ENCODE measurements at regions not wholly inside any gene's neighbourhood (a gene's known extent, or its start where the extent isn't known, plus 50 kb on each side); places are given as distances from the start of the nearest gene placed in this dataset.

GRCh38 chr17:14838567-14838966 is 426.6 kb downstream of the PMP22 start:
- DNase-seq (ENCODE audit: low read depth in 1 of 2, low spot score in 2 of 2) (no peak), FAIRE-seq (no peak)
- Histone ChIP-seq H4K91ac (replicated peaks; ENCODE audit: insufficient read length, low read length) (no peak overlapping the region), H3K27me3 (replicated peaks in 1 of 4; ENCODE audit: control insufficient read depth in 3 of 4, extremely low read depth in 1 of 4, insufficient read depth in 3 of 4, low read length in 3 of 4) (no peaks in the 10 kb centered on the region), H2BK15ac (ENCODE audit: low read length) (no peak overlapping the region), H3K79me2 (ENCODE audit: control insufficient read depth in 1 of 2, insufficient read depth in 2 of 2, low read length in 2 of 2) (no peaks in the 10 kb centered on the region), H2BK5ac (ENCODE audit: low read depth, low read length) (no peak overlapping the region), H2BK120ac (replicated peaks; ENCODE audit: low read depth, low read length) (no peak overlapping the region), H4K20me1 (replicated peaks in 1 of 2; ENCODE audit: control insufficient read depth in 1 of 2, insufficient read depth in 2 of 2, low read length in 2 of 2) (no peaks in the 10 kb centered on the region), H2BK20ac (ENCODE audit: low read length) (no peak overlapping the region), H4K8ac (ENCODE audit: extremely low read depth, insufficient read depth, low read length) (no peak overlapping the region), H4K5ac (ENCODE audit: insufficient read length, low read depth, low read length) (no peak overlapping the region), H2AK5ac (ENCODE audit: low read depth, low read length) (no peak overlapping the region), H3K4me1 (replicated peaks in 1 of 4; ENCODE audit: control insufficient read depth in 3 of 4, insufficient read depth in 4 of 4, low read length in 3 of 4) (no peaks in the 10 kb centered on the region), H3K4ac (replicated peaks; ENCODE audit: insufficient read length, low read depth, low read length) (no peak overlapping the region), H3K36me3 (ENCODE audit: control insufficient read depth in 2 of 4, insufficient read depth in 4 of 4, low read length in 3 of 4) (no peaks in the 10 kb centered on the region), H2BK12ac (ENCODE audit: low read depth, low read length) (no peak overlapping the region), H3K27ac (ENCODE audit: low read depth, low read length) (no peak overlapping the region), H3K23ac (ENCODE audit: insufficient read length) (no peak overlapping the region), H2AFZ (ENCODE audit: low read length) (no peak overlapping the region), H3K23me2 (ENCODE audit: low read depth, low read length) (no peaks in the 10 kb centered on the region), H3K14ac (ENCODE audit: insufficient read length) (no peak overlapping the region), H3K9ac (replicated peaks in 1 of 4; ENCODE audit: extremely low read depth in 1 of 4, low read depth in 3 of 4, low read length in 3 of 4) (no peak overlapping the region), H3K18ac (ENCODE audit: extremely low read depth, low read length) (no peak overlapping the region), H3K56ac (replicated peaks; ENCODE audit: insufficient read length, low read depth, low read length) (no peak overlapping the region), H3K79me1 (ENCODE audit: low read depth, low read length) (no peaks in the 10 kb centered on the region), H3K4me3 (ENCODE audit: extremely low read depth in 1 of 4, insufficient read depth in 2 of 4, low read depth in 3 of 4, low read length in 4 of 4) (no peak overlapping the region), H3K4me2 (ENCODE audit: insufficient read depth in 1 of 2, low read depth in 2 of 2, low read length in 2 of 2) (no peak overlapping the region), H3K9me3 (ENCODE audit: insufficient read depth in 2 of 2, low read depth in 1 of 2, low read length in 1 of 2) (0 out of 4 replicates have a peak, but pooled peaks cover 0 to 6% of the 10 kb centered on the region in 2 experiments)
- ChIA-PET CTCF (ENCODE audit: partially characterized antibody) (interaction anchor here (1.3 kb wide), 1 partner anchor 25 kb away, joined by 3 read pairs; no protein-coding TSS in a partner anchor), POLR2A (ENCODE audit: partially characterized antibody) (no interaction called here)
- 88% methylated on average over 1 of the region's 1 CpG; no CpG with 5 or more reads in 1 of the 2 experiments for WGBS, 2 experiments (ENCODE audit: extremely low coverage in 1 of 2, insufficient coverage in 1 of 2, insufficient read length in 1 of 2, insufficient replicate concordance in 2 of 2, low coverage in 1 of 2, low lambda C conversion rate in 2 of 2, missing lambda C conversion rate in 1 of 2)
- TF ChIP-seq TAF7 (optimal IDR thresholded peaks at IDR 0.05; ENCODE audit: borderline replicate concordance, low read depth, low read length) (no peak), SIN3A (conservative IDR thresholded peaks at IDR 0.05 in 1 of 2, IDR thresholded peaks at IDR 0.05 in 1 of 2; ENCODE audit: low read depth in 1 of 2, low read length in 2 of 2) (no peak), ATF2 (IDR thresholded peaks at IDR 0.05; ENCODE audit: low read length) (no peak), BRCA1 (IDR thresholded peaks at IDR 0.05; ENCODE audit: low read depth, low read length) (no peak), TCF12 (IDR thresholded peaks at IDR 0.05; ENCODE audit: low read depth, low read length) (no peak), CEBPB (IDR thresholded peaks at IDR 0.05; ENCODE audit: low read depth, low read length) (no peak), MAX (IDR thresholded peaks at IDR 0.05) (no peak), KDM5A (IDR thresholded peaks at IDR 0.05; ENCODE audit: low read length) (no peak), RNF2 (IDR thresholded peaks at IDR 0.05; ENCODE audit: borderline replicate concordance, low read depth, low read length, missing control alignments, poor library complexity, severe bottlenecking) (no peak), EZH2 (IDR thresholded peaks at IDR 0.05; ENCODE audit: low read depth, low read length, severe bottlenecking) (no peak), EGR1 (IDR thresholded peaks at IDR 0.05; ENCODE audit: borderline replicate concordance, low read depth, low read length) (no peak), CTBP2 (IDR thresholded peaks at IDR 0.05; ENCODE audit: borderline replicate concordance, insufficient read depth, insufficient read length, low read length) (no peak)

All from H1 (cell line).